ENCODE measurements at regions not wholly inside any gene's neighbourhood (a gene's known extent, or its start where the extent isn't known, plus 50 kb on each side); places are given as distances from the start of the nearest gene placed in this dataset.

- TF ChIP-seq MAX (IDR thresholded peaks at IDR 0.05) = no peak
- TF ChIP-seq EP300 (IDR thresholded peaks at IDR 0.05; ENCODE audit: borderline replicate concordance) = no peak
- TF ChIP-seq TEAD4 (IDR thresholded peaks at IDR 0.05) = no peak
- TF ChIP-seq TAF1 (IDR thresholded peaks at IDR 0.05; ENCODE audit: low read depth) = no peak
- no peak for TF ChIP-seq CREB1 (IDR thresholded peaks at IDR 0.05; ENCODE audit: low read depth)
- no peak for TF ChIP-seq RAD21 (IDR thresholded peaks at IDR 0.05; ENCODE audit: low read depth)
- TF ChIP-seq REST (IDR thresholded peaks at IDR 0.05; ENCODE audit: low read depth) = no peak
- TF ChIP-seq ZBTB7A (IDR thresholded peaks at IDR 0.05; ENCODE audit: low read depth) = no peak
- no peak for TF ChIP-seq YY1 (IDR thresholded peaks at IDR 0.05; ENCODE audit: low read depth)
- TF ChIP-seq CEBPB (IDR thresholded peaks at IDR 0.05) = no peak
- no peak for TF ChIP-seq USF1 (IDR thresholded peaks at IDR 0.05)
- TF ChIP-seq TCF12 (IDR thresholded peaks at IDR 0.05; ENCODE audit: low read depth) = no peak
- no peak for TF ChIP-seq EGR1 (IDR thresholded peaks at IDR 0.05)
Measured at GRCh38 chr6:169144356-169144755, 109.3 kb downstream of the THBS2 start.
